KMS-11 (cell line): ENCODE measurements at regions not wholly inside any gene's neighbourhood (a gene's known extent, or its start where the extent isn't known, plus 50 kb on each side); places are given as distances from the start of the nearest gene placed in this dataset.

ENCODE experiments used
- H2AFZ ChIP-seq: fragments of 200-600 bp; sonication (generic); 2 replicates; pipeline ENCODE4 v1.6.1; 2016; ENCODE audit warnings: antibody characterized with exemption, mixed run types, low read depth
- H3K27ac ChIP-seq: fragments of 200-600 bp; sonication (generic); 2 replicates; pipeline ENCODE4 v1.6.1; 2016; ENCODE audit warnings: mild to moderate bottlenecking, mixed run types
- H3K27me3 ChIP-seq: fragments of 200-600 bp; sonication (generic); 2 replicates; pipeline ENCODE4 v1.6.1; 2017; ENCODE audit warnings: mild to moderate bottlenecking, low read depth, mixed run types, moderate library complexity; ENCODE audit not compliant: insufficient read depth
- H3K36me3 ChIP-seq: fragments of 200-600 bp; sonication (generic); 2 replicates; pipeline ENCODE4 v1.6.1; 2017; ENCODE audit warnings: mild to moderate bottlenecking, mixed run types; ENCODE audit not compliant: insufficient read depth
- H3K4me1 ChIP-seq: fragments of 200-600 bp; sonication (generic); 2 replicates; pipeline ENCODE4 v1.6.1; 2016; ENCODE audit warnings: mild to moderate bottlenecking, low read depth, mixed run types; ENCODE audit not compliant: poor library complexity, severe bottlenecking
- H3K4me2 ChIP-seq: fragments of 200-600 bp; sonication (generic); 2 replicates; pipeline ENCODE4 v1.7.0; 2016; ENCODE audit warnings: mild to moderate bottlenecking, mixed run types
- H3K4me3 ChIP-seq: fragments of 200-600 bp; sonication (generic); IDR thresholded peaks from 2 replicates; pipeline ENCODE4 v1.6.1; 2017; ENCODE audit warnings: low read depth, low read length, mixed read lengths; ENCODE audit not compliant: insufficient read depth
- H3K79me2 ChIP-seq: fragments of 200-600 bp; sonication (generic); 2 replicates; pipeline ENCODE4 v1.6.1; 2016; ENCODE audit warnings: low read depth, mixed run types; ENCODE audit not compliant: insufficient read depth
- H3K9ac ChIP-seq: fragments of 200-600 bp; sonication (generic); 2 replicates; pipeline ENCODE4 v1.6.1; 2016; ENCODE audit warnings: mild to moderate bottlenecking, mixed run types
- H4K20me1 ChIP-seq: fragments of 200-600 bp; sonication (generic); 2 replicates; pipeline ENCODE4 v1.6.1; 2016; ENCODE audit warnings: mild to moderate bottlenecking, mixed run types; ENCODE audit not compliant: insufficient read depth
- CTCF ChIP-seq: fragments of 200-600 bp; sonication (generic); conservative IDR thresholded peaks from 2 replicates; pipeline ENCODE4 v1.6.1; 2017; ENCODE audit warnings: low read depth, mild to moderate bottlenecking, antibody characterized with exemption, low read length, moderate library complexity, mixed read lengths

- Histone ChIP-seq H3K27me3 (no peaks in the 10 kb centered on the region), H3K36me3 (no peaks in the 10 kb centered on the region), H3K4me1 (no peaks in the 10 kb centered on the region), H4K20me1 (no peaks in the 10 kb centered on the region), H3K9ac (no peak overlapping the region), H3K79me2 (no peaks in the 10 kb centered on the region), H3K27ac (no peak overlapping the region), H3K4me2 (no peak overlapping the region), H2AFZ (no peak overlapping the region), H3K4me3 (no peak overlapping the region)
- no peak for TF ChIP-seq CTCF
Observed at GRCh38 chr18:1526991-1527390, 622.3 kb downstream of the ADCYAP1 start.

- H4K20me1 ChIP-seq, result no peaks in the 10 kb centered on the region
- H3K4me2 ChIP-seq, result no peak overlapping the region
- H3K36me3 ChIP-seq, result no peaks in the 10 kb centered on the region
- H3K4me1 ChIP-seq, result no peaks in the 10 kb centered on the region
- no peak overlapping the region for H2AFZ ChIP-seq
- TF ChIP-seq CTCF, result no peak
- no peaks in the 10 kb centered on the region for H3K79me2 ChIP-seq
- no peak overlapping the region for H3K9ac ChIP-seq
- no peak overlapping the region for H3K27ac ChIP-seq
- no peaks in the 10 kb centered on the region for H3K27me3 ChIP-seq
- no peak overlapping the region for H3K4me3 ChIP-seq
Observed at GRCh38 chr18:1527805-1528204, 623.1 kb downstream of the ADCYAP1 start.

GRCh38 chr18:1528447-1528846 lies 623.8 kb downstream of the ADCYAP1 start:
- no peaks in the 10 kb centered on the region for H3K79me2 ChIP-seq
- no peaks in the 10 kb centered on the region for H3K27me3 ChIP-seq
- no peaks in the 10 kb centered on the region for H3K36me3 ChIP-seq
- no peak overlapping the region for H3K4me3 ChIP-seq
- no peaks in the 10 kb centered on the region for H3K4me1 ChIP-seq
- H2AFZ ChIP-seq, result no peak overlapping the region
- H3K27ac ChIP-seq, result no peak overlapping the region
- TF ChIP-seq CTCF, result no peak
- no peak overlapping the region for H3K9ac ChIP-seq
- H4K20me1 ChIP-seq, result no peaks in the 10 kb centered on the region
- H3K4me2 ChIP-seq, result no peak overlapping the region

- no peak for TF ChIP-seq CTCF
- Histone ChIP-seq H3K27ac (no peak overlapping the region), H3K4me1 (no peaks in the 10 kb centered on the region), H3K9ac (no peak overlapping the region), H3K36me3 (no peaks in the 10 kb centered on the region), H3K4me2 (no peak overlapping the region), H3K27me3 (no peaks in the 10 kb centered on the region), H2AFZ (no peak overlapping the region), H4K20me1 (no peaks in the 10 kb centered on the region), H3K4me3 (no peak overlapping the region), H3K79me2 (no peaks in the 10 kb centered on the region)
Observed at GRCh38 chr18:1528964-1529509, 624.4 kb downstream of the ADCYAP1 start.
